ENCODE measurements at regions not wholly inside any gene's neighbourhood (a gene's known extent, or its start where the extent isn't known, plus 50 kb on each side); places are given as distances from the start of the nearest gene placed in this dataset.

GRCh38 chr1:96030312-96030711 lies 691.3 kb upstream of the PTBP2 start:
- Histone ChIP-seq H2AFZ (ENCODE audit: low read depth, low read length, severe bottlenecking) (no peak overlapping the region), H3K4me3 (ENCODE audit: insufficient read depth, low read length, poor library complexity, severe bottlenecking) (no peak overlapping the region), H3K9me2 (replicated peaks; ENCODE audit: insufficient read depth, low read length) (no peaks in the 10 kb centered on the region), H3K4me2 (ENCODE audit: low read depth, low read length, poor library complexity, severe bottlenecking) (no peak overlapping the region), H3K79me2 (ENCODE audit: insufficient read depth, low read length) (no peaks in the 10 kb centered on the region), H3K9ac (ENCODE audit: low read length) (no peak overlapping the region), H3F3A (ENCODE audit: insufficient read depth) (no peaks in the 10 kb centered on the region), H3K27me3 (ENCODE audit: low read length) (no peaks in the 10 kb centered on the region), H3K36me3 (ENCODE audit: low read length) (no peaks in the 10 kb centered on the region), H3K27ac (ENCODE audit: low read depth, low read length) (no peak overlapping the region), H3K9me3 (ENCODE audit: insufficient read depth, low read length) (no peaks in the 10 kb centered on the region), H4K20me1 (ENCODE audit: low read depth, low read length) (no peaks in the 10 kb centered on the region)
- TF ChIP-seq EZH2phosphoT487 (conservative IDR thresholded peaks at IDR 0.05; ENCODE audit: low read length), result no peak
- TF ChIP-seq CTCF (IDR thresholded peaks at IDR 0.05; ENCODE audit: insufficient read depth, low read length, poor library complexity, severe bottlenecking), result no peak

- Histone ChIP-seq H3K4me3 (ENCODE audit: insufficient read depth, low read length, poor library complexity, severe bottlenecking) (no peak overlapping the region), H3K9ac (ENCODE audit: low read length) (no peak overlapping the region), H3K9me2 (replicated peaks; ENCODE audit: insufficient read depth, low read length) (no peaks in the 10 kb centered on the region), H2AFZ (ENCODE audit: low read depth, low read length, severe bottlenecking) (no peak overlapping the region), H3K9me3 (ENCODE audit: insufficient read depth, low read length) (no peaks in the 10 kb centered on the region), H3K27ac (ENCODE audit: low read depth, low read length) (no peak overlapping the region), H3K27me3 (ENCODE audit: low read length) (no peaks in the 10 kb centered on the region), H3K79me2 (ENCODE audit: insufficient read depth, low read length) (no peaks in the 10 kb centered on the region), H3K4me2 (ENCODE audit: low read depth, low read length, poor library complexity, severe bottlenecking) (no peak overlapping the region), H3F3A (ENCODE audit: insufficient read depth) (no peaks in the 10 kb centered on the region), H3K36me3 (ENCODE audit: low read length) (no peaks in the 10 kb centered on the region), H4K20me1 (ENCODE audit: low read depth, low read length) (no peaks in the 10 kb centered on the region)
- no peak for TF ChIP-seq CTCF (IDR thresholded peaks at IDR 0.05; ENCODE audit: insufficient read depth, low read length, poor library complexity, severe bottlenecking)
- no peak for TF ChIP-seq EZH2phosphoT487 (conservative IDR thresholded peaks at IDR 0.05; ENCODE audit: low read length)
Measured at GRCh38 chr1:96034006-96034405, 687.6 kb upstream of the PTBP2 start.

GRCh38 chr1:96036763-96037162 lies 684.8 kb upstream of the PTBP2 start:
- no peaks in the 10 kb centered on the region for H3K36me3 ChIP-seq (ENCODE audit: low read length)
- no peaks in the 10 kb centered on the region for H3F3A ChIP-seq (ENCODE audit: insufficient read depth)
- no peaks in the 10 kb centered on the region for H3K9me2 ChIP-seq (replicated peaks; ENCODE audit: insufficient read depth, low read length)
- no peak overlapping the region for H2AFZ ChIP-seq (ENCODE audit: low read depth, low read length, severe bottlenecking)
- no peak overlapping the region for H3K27ac ChIP-seq (ENCODE audit: low read depth, low read length)
- H3K4me3 ChIP-seq (ENCODE audit: insufficient read depth, low read length, poor library complexity, severe bottlenecking), result no peak overlapping the region
- no peaks in the 10 kb centered on the region for H3K9me3 ChIP-seq (ENCODE audit: insufficient read depth, low read length)
- no peaks in the 10 kb centered on the region for H3K27me3 ChIP-seq (ENCODE audit: low read length)
- H4K20me1 ChIP-seq (ENCODE audit: low read depth, low read length), result no peaks in the 10 kb centered on the region
- TF ChIP-seq EZH2phosphoT487 (conservative IDR thresholded peaks at IDR 0.05; ENCODE audit: low read length) (no peak), CTCF (IDR thresholded peaks at IDR 0.05; ENCODE audit: insufficient read depth, low read length, poor library complexity, severe bottlenecking) (no peak)
- H3K79me2 ChIP-seq (ENCODE audit: insufficient read depth, low read length), result no peaks in the 10 kb centered on the region
- H3K9ac ChIP-seq (ENCODE audit: low read length), result no peak overlapping the region
- H3K4me2 ChIP-seq (ENCODE audit: low read depth, low read length, poor library complexity, severe bottlenecking), result no peak overlapping the region

GRCh38 chr1:96038636-96039035 lies 682.9 kb upstream of the PTBP2 start:
- Histone ChIP-seq H4K20me1 (ENCODE audit: low read depth, low read length) (no peaks in the 10 kb centered on the region), H3F3A (ENCODE audit: insufficient read depth) (no peaks in the 10 kb centered on the region), H3K4me3 (ENCODE audit: insufficient read depth, low read length, poor library complexity, severe bottlenecking) (no peak overlapping the region), H3K9me2 (replicated peaks; ENCODE audit: insufficient read depth, low read length) (no peaks in the 10 kb centered on the region), H2AFZ (ENCODE audit: low read depth, low read length, severe bottlenecking) (no peak overlapping the region), H3K9me3 (ENCODE audit: insufficient read depth, low read length) (no peaks in the 10 kb centered on the region), H3K27ac (ENCODE audit: low read depth, low read length) (no peak overlapping the region), H3K9ac (ENCODE audit: low read length) (no peak overlapping the region), H3K36me3 (ENCODE audit: low read length) (no peaks in the 10 kb centered on the region), H3K79me2 (ENCODE audit: insufficient read depth, low read length) (no peaks in the 10 kb centered on the region), H3K27me3 (ENCODE audit: low read length) (no peaks in the 10 kb centered on the region), H3K4me2 (ENCODE audit: low read depth, low read length, poor library complexity, severe bottlenecking) (no peak overlapping the region)
- TF ChIP-seq EZH2phosphoT487 (conservative IDR thresholded peaks at IDR 0.05; ENCODE audit: low read length) (no peak), CTCF (IDR thresholded peaks at IDR 0.05; ENCODE audit: insufficient read depth, low read length, poor library complexity, severe bottlenecking) (no peak)
